Fibroblast of mammary gland (primary cell): ENCODE measurements at regions not wholly inside any gene's neighbourhood (a gene's known extent, or its start where the extent isn't known, plus 50 kb on each side); places are given as distances from the start of the nearest gene placed in this dataset.
"Not testable (repeated sequence)": the region's sequence is repeated elsewhere in the genome, so short reads cannot be mapped to it uniquely, and the experiment has no call there.

ENCODE experiments used
- DNase-seq: peaks from one replicate; pipeline ENCODE4 v3.0.0-alpha.2; 2010; ENCODE audit warnings: low read depth
- H3K4me3 ChIP-seq: 2 replicates; pipeline ENCODE4 v1.5.1; 2011; ENCODE audit warnings: low read depth, mild to moderate bottlenecking, low read length, moderate library complexity; ENCODE audit not compliant: control insufficient read depth
- CTCF ChIP-seq: conservative IDR thresholded peaks from 2 replicates; pipeline ENCODE4 v1.5.1; 2011; ENCODE audit warnings: low read depth, low read length, inconsistent platforms; ENCODE audit not compliant: control insufficient read depth, insufficient read depth

DNA sequence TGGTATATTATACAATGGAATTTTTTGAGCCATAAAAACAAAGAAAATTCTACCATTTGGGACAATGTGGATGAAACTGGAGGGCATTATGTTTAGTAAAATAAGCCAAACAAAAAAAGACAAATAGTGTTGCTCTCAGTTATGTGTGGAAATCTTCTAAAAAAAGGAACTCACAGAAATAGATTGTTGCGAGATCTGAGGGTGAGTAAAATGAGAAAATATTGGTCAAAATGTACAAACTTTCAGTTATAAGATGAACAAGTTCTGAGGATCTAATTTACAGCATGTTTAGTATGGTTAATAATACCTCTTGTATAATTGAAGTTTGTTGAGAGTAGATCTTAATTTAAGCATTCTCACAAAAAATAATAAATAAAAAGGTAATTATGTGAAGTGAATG is 291.2 kb downstream of the KIF20B start:
- H3K4me3 ChIP-seq: no peak overlapping the region
- TF ChIP-seq CTCF: no peak
- no peak for DNase-seq

GRCh38 chr10:90007226-90007625 is 305.8 kb downstream of the KIF20B start:
- no peak overlapping the region for H3K4me3 ChIP-seq
- no peak for TF ChIP-seq CTCF
- peak; percentile 41 for DNase-seq

GRCh38 chr10:90011281-90011680 is 309.9 kb downstream of the KIF20B start:
- H3K4me3 ChIP-seq, DNase-seq: not testable (repeated sequence)

DNA sequence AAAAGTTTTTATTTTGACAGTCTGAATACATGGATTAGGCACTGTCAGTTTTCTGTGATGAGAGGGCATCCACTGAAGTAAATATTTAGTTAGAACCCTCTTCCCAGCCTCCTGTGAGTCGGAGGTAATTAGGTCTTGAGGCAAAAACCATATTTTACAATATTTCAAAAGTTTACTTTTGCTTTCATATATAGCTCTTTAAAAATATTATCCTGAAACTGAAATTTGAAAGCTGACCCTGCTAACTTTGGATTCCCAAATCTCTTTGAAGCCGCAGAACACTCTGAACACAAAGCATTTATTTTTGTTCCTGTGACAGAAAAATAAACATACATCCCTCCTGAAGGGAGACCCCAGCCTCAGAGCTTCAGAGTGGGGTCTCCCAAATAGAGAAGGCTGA is 317.4 kb downstream of the KIF20B start:
- no peak overlapping the region for H3K4me3 ChIP-seq
- no peak for DNase-seq
- TF ChIP-seq CTCF: no peak

- TF ChIP-seq CTCF: no peak
- no peak overlapping the region for H3K4me3 ChIP-seq
- DNase-seq: no peak
Measured at GRCh38 chr10:90020506-90020905, 319.1 kb downstream of the KIF20B start.

GRCh38 chr10:90023950-90024349 is 322.6 kb downstream of the KIF20B start:
- no peak for TF ChIP-seq CTCF
- H3K4me3 ChIP-seq: no peak overlapping the region
- no peak for DNase-seq

DNA sequence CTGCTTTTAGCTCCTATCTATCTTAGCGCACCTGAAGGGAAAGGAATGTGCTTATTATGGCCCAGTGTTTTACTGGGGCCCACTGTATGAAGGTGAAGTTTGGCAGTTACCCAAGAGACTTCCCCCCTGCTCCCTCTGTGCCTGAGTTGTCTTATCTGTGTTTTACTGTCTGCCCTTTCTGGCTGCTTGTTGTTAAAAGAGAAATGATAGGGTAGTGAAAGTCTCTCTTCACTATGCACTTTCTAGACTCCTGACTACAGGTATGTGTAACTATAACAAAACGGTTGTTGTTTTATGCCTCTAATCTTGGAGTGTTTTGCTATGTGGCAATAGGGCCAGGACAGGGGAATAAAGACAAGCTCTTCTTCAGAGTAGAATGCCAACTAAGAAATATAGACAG is 326.9 kb downstream of the KIF20B start:
- no peak overlapping the region for H3K4me3 ChIP-seq
- TF ChIP-seq CTCF: no peak
- no peak for DNase-seq
